ENCODE measurements at regions not wholly inside any gene's neighbourhood (a gene's known extent, or its start where the extent isn't known, plus 50 kb on each side); places are given as distances from the start of the nearest gene placed in this dataset.
A peak's percentile ranks its signal among the peaks of the same experiment; 100 is the strongest.

DNA sequence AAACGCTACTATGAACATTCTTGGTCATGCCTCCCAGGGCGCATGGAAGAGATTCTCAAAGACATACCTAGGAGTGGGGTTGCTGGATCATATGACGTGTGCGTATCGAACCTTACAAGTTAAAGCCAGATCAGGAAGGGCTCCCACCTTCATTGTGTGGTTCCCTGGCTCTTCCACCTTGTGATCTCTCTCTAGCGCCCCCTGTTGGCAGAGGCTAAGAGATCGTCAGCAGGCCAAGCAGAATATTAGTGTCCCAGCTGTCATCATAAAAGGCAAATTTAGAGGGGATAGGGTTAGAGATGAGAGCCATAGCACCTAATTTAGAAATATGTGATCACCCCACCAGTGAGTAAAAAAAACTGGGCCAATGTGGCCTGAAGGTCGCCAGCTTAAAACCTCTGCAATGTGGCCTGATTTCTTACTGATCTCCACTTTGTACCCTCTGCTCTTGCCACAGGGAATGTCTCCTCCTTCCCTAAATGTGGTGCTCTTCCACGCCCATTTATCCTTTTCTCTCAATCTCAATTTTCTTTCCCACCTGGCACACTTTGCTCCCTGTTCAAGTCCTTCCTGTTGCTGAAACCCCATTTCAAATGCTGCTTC, 91.7 kb upstream of the SHB start:
- DNase-seq (ENCODE audit: low read depth in 2 of 2), result peak; percentile 60 to 62

DNA sequence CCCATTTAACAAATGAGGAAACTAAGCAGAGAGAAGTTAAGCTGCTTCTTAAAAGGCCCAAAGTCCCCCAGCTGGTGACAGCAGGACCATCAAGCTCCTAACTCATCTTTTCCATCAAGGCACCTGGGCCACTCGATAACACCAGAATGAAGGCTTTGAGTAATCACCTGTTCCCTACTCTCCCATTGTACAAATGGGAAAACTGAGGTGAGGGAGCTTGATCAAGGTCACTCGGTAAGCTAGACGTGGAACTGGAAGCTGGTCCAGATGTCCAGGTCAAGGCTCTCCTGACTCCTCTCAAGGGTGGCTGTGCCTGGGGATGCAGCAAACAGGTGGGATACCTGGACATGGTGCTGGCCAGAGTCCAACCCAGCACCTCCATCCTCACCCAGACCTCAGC, 90.6 kb upstream of the SHB start:
- DNase-seq (ENCODE audit: low read depth in 2 of 2), result no peak

DNA sequence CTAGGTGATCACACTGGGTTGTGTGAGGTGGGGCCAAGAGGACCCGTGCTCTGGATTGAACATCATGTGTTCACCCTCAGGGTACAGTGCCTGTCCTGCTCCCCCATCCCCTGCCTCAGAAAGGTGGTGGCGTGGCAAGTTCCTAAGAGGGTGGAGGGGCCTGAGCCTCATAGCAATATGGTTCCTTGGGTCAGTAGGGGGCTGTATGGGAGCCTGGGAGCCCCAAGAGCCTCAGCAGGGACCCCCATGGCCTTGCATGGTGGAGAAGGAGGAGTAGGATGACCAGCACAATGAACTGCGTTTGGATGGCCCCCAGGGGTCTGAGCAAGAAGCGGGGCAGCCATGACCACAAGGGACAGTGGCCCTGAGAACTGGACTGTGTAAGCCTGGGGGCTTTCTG, 89.6 kb upstream of the SHB start:
- no peak for DNase-seq (ENCODE audit: low read depth in 2 of 2)

DNA sequence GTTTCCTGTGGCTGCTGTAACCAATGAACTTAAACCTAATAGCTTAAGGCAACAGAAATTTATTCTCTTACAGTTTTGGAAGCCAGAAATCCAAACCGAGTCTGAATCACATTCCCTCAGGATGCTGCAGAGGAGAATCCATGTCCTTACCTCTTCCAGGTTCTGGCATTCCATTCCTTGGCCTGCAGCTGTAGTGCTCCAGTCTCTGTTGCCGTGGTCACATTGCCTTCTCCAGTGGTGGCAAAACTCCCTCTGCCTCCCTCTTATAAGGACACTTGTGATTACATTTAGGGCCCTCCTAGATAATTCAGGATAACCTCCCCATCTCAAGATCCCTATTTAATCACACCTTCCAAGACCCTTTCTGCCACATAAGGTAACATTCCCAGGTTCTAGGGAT, 88.7 kb upstream of the SHB start:
- no peak for DNase-seq (ENCODE audit: low read depth in 2 of 2)

DNA sequence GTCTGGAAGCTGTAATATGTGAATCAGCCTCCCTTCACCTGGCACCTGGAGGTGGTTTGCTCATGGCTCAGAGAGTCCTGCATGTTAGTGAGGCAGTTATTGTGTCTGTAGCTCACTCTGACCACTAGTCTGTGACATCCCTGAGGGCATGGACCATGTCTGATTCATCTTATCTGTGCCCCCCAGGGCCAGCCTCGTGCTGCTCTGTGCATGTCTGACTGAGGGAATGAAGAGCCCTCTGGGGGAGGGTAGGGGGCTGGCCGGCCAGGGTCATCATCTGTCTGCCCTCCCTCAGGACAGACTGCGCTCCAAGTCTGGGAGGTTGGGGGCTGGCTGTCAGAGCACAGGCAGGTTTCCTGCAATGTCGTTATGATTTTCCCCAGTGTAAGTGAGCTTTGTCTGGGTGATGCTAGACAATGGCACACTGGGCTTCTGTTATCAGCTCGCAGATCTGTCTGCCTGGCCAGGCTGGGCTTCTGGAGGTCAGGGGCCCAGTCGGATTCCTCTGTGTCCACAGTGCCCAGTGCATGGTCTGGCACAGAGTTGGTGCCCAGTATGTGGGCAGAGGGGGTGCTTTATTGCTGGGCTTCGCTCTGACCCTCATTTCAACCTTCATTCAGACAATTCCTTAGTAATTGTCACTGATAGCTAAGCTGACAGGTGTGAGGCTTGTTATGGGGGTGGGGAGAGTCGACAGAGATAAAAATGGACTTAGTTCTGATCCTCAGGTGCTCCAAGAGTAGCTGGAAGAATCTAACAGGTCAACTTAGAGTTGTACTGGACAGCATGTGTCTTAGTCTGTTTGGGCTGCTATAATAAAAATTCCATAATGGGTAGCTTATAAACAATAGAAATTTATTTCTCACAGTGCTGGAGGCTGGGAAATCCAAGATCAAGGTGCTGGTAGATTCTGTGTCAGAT, 85.7 kb upstream of the SHB start:
- DNase-seq (ENCODE audit: low read depth in 2 of 2), result no peak

DNA sequence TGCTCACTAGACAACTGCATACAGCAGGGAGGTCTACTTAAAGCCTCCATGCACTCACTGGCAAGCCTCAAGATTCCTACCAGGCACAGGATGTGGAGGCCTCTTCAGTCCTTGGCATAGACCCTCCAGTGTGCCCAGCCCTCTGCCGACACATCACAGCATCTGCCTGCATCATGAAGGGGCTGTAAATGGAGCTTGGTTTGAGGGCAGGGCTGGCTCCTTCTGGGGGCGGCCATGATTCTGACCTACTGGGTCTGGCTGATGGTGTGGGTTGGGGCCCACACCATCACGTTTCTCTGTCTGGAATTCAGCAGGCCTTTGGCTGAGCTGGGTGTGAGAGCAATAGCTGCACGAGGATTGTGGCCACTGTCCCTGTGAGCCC, 84.9 kb upstream of the SHB start:
- no peak for DNase-seq (ENCODE audit: low read depth in 2 of 2)

DNA sequence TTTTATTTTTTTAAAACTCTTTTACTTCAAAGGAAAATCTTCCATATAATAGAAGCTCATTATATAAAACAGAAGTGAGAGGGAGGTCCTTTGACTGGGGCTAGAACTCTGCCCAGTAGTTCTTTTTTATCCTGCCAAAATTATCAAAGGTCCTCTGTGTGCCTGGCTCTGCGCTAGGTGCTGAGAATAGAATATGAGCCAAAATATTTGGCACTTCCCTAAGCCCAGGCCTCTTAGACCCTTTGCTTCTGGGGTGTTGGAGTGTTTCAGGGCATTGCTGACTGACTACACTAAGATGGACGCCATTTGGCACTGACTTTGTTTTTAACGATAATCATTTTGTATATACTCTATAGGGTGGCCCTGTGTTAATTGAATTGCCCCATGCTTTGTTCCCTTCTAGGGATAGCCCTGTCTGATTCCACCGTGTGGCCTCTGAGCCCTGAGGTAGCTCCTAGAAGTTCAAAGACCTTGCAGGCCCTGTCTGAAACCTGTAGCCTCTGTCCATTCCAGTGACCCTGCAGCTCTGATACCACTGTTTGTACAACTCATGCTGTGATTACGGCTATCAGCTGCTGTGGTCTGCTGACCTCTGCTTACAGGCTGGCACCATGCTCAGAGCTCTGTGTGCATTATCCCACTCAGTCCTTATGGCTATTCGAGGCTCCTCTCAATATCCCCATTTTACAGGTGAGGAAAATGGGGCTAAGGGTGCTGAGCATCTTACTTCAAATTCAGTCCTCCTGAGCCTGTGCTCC, 84.3 kb upstream of the SHB start:
- no peak for DNase-seq (ENCODE audit: low read depth in 2 of 2)

DNA sequence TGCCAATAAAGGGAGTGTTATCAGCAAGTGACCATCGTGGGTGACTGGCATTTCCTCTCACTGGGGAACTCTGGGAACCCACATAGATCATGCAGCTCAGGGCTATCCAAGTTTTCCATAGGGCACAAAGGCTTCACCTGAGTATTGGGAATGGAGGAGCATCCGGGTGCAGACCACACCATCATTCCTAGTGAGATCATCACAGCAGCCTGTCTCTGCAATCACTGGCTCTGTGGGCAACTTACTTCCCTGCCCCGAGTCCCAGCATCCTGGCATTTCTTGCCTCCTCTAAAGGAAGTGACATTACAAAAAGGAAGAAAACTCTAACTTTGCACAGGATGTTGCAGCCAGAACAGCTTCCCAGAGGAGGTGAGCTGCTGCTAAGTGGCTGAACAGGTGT, 80.6 kb upstream of the SHB start:
- DNase-seq (ENCODE audit: low read depth in 2 of 2), result no peak

DNA sequence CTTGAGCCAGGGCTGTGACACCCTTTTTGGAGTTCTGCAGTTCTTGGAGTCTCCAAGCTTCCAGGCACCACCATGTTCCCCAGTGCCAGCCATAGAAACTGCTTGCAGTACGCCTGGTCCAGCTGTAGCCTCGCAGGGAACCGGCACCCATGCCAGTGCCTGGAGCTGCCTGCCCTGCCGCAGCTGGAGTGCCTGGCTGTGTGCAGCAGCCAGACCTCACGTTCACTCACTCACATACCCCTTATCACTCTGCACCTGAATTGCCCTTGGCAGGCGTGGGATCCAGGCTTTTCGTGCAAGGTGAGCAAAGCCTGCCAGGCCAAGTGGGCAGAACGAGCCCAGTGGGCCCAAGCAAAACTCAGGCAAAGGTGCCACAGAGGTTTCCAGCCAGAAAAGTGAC, 77.8 kb upstream of the SHB start:
- no peak for DNase-seq (ENCODE audit: low read depth in 2 of 2)

DNA sequence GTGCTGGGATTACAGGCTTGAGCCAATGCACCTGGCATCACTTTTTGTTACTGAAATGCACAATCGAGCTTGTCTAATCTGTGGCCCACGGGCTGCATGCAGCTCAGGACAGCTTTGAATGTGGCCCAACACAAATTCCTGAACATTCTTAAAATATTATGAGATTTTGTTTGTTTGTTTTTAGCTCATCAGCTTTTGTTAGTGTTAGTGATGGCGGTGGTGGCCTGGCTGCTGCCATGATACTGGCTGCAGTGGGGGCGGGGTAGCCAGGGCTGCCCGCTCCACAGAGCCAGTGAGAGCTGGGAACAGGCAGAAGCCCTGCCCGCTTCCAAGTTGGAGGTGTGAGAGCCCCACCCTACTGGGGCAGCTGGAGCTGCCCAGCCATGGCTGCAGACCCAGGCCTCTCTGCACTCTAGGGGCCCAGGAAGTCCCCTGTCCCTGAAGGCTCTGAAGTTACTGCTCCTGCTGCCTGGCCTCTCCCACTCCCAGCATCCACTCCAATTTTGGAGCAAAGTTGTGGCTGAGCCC, 76.6 kb upstream of the SHB start:
- no peak for DNase-seq (ENCODE audit: low read depth in 2 of 2)

DNA sequence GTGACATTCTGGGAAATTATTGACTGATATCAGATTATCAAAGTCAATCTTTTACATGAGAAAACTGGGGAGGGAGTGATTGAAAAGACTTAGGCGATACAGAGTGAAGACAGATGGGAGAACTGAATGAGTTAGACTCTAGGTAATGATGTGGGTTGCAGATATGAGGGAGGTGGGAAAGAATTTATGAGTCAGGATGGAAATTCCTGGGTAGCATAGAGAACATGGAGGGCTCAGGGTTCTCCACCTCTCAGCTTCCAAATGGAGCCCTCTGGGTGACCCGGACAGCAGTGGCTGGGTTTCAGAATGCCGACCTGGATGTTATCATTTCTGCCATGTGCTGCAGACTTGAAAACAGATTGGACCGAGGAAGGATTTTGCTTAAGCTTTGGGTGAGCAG, 75.4 kb upstream of the SHB start:
- no peak for DNase-seq (ENCODE audit: low read depth in 2 of 2)

DNA sequence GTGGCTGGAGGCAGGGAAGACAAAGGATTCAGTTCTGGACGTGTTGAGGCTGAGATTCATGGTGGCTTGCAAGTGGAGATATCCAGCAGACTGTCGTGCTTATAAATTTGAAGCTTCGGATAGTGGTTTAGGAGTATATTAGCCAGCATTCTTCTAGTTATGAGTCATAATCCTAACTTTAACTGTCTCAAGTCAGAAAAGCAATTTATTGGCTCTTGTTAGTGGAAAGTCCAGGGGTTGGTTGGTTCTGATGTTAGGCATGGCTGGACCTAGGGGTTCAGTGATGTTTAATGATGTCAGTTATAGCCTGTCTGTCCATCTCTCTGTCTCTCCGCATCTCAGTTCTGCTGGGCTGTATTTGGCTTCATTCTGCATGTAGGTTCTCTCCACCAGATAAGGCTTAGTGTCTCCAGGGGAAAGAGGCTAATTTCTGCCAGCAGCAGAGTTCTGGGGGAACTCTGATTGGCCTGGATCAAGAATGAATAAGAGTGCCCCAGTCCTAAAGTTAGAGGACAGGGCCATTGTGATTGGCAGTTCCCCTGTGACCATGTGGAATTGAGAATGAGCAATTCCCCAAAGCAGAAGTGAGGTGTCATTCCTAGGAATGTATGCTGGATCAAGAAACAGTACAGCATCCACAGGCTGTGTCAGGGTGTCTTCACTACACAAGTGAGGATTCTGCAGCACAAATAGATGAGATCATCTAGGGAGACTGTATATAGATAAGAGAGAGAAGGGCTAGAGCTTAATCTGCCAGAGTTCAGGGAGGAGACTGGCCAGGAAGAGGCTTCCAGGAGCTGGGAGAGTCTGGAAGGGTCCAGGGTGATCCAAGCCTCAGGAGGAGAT, 72.9 kb upstream of the SHB start:
- DNase-seq (ENCODE audit: low read depth in 2 of 2), result no peak

DNA sequence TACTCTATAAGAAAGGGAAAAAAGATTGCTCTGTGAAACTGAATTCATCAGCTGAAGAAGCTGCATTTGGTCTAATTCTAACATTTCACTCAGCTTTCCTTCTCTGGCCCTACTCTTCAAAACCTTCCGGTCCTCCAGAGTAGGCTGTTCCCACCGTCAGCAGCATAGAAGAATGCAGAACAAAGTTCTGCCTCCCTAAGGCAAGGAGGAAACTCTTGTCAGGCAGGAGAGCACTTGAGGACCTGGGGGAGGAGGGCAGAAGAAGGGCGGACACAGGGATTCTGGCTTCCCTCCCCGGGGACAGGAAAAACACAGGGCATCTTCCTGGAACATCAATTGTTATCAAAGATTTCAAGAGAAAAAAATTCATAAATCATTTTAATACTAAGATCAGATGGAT, 69.2 kb upstream of the SHB start:
- no peak for DNase-seq (ENCODE audit: low read depth in 2 of 2)

DNA sequence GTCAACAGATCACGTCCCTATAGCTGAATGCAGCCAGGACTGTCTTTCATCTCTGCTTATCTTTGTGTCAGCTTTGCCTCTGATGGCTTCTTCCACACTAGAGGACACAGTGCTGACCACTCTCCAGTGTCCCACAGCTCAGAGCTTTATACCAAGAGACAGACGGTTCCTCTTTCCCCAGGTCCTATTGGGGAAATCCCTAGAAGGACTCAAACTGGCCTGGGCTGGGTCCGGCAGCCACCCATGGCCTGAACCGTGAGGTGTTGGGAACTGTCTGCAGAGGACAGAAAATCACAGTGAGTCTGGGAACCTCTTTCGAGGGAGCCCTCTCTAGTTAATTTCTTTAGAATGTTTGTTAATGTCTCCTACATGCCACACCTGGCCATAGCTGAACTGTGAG, 68.3 kb upstream of the SHB start:
- no peak for DNase-seq (ENCODE audit: low read depth in 2 of 2)

DNA sequence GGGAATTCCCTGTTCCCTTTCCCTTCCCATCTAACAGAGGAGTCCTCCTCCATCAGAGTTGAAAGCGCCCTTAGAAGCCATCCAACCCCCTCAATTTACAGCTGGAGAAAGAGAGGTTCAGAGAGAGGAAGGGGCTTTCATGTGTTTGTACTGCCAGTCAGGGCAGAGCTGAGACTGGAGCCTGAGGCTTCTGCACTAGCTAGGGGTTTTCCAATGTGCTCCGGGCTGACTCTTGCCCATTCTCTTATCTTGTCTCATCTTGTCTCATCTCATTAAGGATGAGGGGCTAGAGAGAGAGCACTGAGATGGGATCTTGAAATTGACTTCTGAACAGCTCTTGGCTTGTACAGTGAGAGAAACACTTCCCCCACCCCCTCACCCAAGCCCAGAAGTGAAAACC, 67.4 kb upstream of the SHB start:
- no peak for DNase-seq (ENCODE audit: low read depth in 2 of 2)

DNA sequence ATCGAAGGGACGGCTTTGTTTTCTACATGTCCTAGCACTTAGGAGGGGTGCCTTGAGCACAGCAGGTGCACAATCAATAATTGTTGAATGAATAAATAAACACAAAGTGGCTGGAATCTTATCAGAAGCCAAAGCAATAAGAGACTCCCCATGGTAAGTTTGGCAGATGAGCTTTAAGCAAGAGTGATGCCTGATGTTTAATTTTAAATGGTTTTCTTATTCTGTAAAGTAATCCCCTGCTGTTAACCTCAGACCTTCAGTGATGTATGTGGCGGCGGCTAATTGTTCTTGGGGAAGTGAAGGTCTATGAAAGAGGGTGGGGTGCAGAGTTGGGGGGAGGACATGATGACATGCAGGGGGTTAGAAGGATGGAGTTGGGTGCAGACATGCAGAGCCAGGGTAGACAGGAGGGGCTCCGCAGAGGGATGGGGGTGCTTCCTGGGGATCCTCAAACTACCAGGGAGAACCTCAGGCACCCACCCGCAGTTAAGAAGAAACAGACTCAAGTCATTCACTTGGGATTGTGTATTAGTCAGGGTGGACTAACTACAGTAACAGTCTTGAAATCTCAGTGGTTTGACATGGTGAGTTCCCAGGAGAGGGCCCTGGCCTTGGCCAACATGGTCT, 65.7 kb upstream of the SHB start:
- no peak for DNase-seq (ENCODE audit: low read depth in 2 of 2)

DNA sequence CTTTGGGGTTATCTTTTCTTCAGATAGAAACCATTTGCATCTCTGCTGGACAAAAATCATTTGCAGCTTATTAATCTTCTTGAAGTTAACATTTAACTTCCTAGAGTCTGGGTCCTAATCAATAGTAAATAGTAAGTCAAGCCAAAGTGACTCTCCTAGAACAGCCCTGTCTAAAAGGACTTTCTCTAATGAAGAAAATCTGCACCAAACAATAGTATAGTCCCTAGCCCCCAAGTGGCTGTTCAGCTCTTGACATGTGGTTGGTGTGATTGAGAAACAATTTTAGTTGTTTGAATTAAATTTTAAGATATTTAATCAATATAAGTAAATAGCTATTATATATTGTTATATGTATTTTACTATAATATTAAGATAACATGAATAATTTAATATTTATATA, 64.6 kb upstream of the SHB start:
- DNase-seq (ENCODE audit: low read depth in 2 of 2), result no peak

DNA sequence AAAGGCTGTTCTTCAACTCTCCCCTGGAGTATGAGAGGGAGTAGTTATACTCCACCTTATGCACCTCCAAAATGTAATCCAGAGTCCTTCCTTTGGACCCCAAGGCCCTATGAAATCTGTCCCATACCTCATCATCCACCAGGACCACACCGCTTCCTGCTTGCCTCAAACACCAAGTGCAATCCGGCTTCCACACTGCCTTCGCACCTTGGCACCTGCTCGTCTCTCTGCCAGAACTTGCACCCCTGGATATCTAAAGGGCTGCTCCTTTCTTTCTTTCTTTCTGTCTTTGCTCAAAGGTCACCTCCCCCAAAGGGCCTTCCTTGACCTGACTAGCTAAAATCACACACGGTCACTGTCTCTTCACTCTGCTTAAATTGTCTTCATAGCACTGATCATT, 63.9 kb upstream of the SHB start:
- no peak for DNase-seq (ENCODE audit: low read depth in 2 of 2)

DNA sequence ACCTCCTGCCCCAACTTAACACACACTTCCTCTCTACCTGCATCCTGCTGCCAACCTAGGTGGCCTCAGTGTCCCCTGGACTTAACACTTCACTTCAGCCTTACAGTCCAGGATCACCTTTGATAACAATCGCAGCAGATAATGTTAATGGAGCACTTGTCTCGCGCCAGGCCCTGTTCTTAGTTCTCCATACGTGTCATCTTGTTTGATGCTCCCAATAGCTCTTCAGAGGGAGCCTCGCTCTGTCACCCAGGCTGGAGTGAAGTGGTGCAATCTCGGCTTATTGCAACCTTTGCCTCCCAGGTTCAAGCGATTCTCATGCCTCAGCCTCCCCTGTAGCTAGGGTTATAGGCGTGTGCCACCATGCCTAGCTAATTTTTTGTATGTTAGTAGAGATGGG, 62.7 kb upstream of the SHB start:
- no peak for DNase-seq (ENCODE audit: low read depth in 2 of 2)

DNA sequence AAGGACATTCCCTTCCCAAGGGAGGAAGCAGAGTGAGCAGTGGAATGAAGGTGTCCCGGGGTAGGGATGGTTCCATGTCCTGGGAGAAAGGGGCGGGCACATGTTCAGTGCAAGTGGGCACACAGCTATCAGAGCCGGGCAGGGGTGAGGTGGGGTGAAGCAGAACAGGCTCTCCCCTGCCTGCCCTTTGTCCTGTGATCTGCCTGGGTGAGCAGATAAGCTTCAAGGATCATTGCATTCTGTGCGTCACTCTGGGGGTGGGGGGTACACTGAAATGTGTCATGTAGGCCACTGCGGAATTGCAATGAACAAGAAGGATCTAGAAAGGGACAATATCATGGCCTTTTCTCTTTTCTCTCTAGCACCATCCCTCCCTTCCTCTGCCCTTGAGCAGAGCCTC, 61.7 kb upstream of the SHB start:
- DNase-seq (ENCODE audit: low read depth in 2 of 2), result no peak

DNA sequence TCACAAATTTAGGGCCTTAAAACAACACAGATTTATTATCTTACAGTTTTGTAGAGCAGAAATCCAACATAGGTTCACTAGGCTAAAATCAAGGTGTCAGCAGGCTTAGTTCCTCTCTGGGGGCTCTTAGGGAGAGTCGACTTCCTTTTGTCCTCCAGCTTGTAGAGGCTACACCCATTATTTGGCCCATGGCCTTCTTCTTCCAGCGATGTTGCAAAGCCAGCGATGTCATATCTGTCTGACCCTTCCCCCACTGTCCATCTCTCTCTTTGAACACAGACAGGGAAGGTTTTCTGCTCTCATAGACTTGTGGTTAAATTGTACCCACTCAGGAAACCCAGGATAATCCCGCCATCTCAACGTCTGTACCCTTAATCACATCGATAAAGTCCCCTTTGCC, 60.3 kb upstream of the SHB start:
- no peak for DNase-seq (ENCODE audit: low read depth in 2 of 2)

Data from activated CD4-positive, alpha-beta T cell treated with anti-CD3 and anti-CD28 coated beads for 24 hours (primary cell).